Stimulated activated CD4-positive, alpha-beta T cell treated with anti-CD3 and anti-CD28 coated beads, Interleukin-15, amount 100 ng/mL, for 24 hours (primary cell): ENCODE measurements at regions not wholly inside any gene's neighbourhood (a gene's known extent, or its start where the extent isn't known, plus 50 kb on each side); places are given as distances from the start of the nearest gene placed in this dataset.

Source experiments
- DNase-seq: peaks from one replicate; pipeline ENCODE4 v3.0.0-alpha.2; 2020

DNA sequence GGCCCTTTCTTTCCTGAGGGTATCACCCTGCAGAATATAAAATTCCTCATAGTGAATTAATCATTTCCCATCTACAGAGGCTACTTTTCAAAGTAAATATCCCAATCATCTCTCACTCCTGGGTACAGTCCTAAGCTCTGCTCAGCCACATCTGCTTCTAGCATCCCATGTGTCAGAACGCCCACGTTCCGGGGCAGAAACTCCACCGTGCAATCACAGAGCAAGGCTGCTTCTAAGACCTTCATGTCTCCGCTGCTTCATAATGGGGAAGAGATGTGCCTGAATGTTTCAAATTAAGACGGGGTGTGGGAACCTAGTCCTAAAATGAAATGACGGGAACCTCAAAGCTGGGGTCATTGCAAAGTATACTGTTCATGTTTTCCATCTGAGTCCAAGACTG, 208.8 kb upstream of the GMDS start:
- DNase-seq = no peak

DNA sequence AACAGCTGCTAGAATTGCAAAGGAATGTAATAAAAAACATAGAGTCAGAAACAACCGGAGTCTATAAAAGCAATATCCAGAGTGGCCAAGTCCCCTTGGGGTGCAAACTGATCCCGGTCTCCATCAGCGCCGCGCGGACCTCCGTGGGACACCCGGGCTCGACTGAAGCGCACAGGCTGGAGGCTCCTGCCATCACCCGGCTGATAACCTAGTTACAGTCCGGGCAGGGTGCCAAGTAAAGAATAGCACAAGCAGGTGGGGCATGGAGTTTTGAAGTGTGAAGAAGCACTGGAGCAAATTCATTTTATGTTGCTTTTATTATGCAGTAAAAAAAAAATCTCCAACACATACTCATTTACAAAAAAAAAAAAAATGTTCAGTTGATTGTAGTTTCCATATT, 205.1 kb upstream of the GMDS start:
- DNase-seq = no peak

DNA sequence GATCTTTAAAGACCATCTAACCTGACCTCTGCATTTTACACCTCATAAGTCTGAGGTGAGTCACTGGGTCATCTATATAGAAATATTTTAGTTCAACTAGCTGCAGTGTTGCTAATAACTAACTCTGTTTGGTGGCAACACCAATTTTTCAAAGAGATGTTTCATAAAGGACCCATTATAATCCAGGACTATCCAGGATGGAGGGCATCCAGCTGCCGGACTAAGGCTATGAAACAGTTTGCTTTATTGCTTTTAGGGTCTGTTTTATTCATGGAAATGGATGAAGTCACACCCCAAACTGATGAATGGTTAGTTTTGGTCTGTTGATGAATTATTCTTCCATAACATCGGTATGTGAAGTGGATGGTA, 204.2 kb upstream of the GMDS start:
- no peak for DNase-seq

DNA sequence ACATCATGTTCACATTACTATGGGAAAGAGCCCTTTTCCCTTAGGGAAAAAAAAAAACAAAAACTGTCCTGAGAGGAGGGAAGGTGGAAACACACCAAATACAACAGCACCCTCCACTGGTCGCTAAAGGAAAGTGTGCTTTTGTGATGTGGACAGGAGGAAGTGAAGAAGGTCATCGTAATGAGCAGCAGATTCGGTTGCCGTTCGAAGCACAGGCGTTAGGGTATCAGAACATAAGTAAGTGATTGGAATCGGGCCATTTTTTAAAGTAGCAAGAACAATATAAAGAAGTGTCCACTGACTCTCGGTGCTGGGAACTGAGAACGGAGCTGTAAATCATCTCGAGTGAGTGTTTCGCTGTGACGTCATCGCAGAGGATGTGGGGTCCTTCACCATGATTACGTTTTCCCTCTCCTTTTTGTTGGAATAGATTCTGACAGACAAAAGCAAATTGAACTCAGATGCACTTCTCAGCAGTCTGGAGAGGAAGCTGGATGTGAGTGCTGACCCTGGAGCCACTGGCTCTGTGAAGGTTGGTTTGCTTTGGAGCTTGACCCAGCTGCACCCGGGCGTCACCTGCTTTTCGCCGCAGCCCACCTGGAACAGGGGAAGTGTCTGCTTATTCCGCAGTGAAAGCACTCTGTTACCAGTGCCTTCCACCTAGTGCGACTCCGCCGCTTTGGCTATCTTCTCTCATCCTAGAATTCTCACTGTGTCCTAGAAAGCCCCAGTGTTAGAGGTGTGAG, 203.6 kb upstream of the GMDS start:
- peak; percentile 21 for DNase-seq

DNA sequence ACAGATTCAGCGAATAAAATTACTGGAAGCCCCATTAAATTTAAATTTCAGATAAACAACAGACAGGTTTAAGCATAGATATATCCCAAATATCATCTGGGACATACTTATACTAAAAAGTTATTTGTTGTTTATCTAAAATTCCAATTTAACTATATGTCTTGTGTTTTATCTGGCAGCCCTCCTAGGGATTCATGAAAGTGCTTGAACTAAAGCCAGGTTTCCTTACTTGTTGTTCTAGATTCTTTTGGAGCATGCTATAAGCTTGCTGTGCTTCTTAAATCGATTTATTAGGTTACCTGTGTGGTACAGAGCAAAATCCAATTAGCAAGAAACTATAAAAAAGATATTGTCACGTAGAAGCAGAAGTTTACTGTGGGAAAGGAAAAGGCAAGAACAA, 202.5 kb upstream of the GMDS start:
- DNase-seq = no peak

DNA sequence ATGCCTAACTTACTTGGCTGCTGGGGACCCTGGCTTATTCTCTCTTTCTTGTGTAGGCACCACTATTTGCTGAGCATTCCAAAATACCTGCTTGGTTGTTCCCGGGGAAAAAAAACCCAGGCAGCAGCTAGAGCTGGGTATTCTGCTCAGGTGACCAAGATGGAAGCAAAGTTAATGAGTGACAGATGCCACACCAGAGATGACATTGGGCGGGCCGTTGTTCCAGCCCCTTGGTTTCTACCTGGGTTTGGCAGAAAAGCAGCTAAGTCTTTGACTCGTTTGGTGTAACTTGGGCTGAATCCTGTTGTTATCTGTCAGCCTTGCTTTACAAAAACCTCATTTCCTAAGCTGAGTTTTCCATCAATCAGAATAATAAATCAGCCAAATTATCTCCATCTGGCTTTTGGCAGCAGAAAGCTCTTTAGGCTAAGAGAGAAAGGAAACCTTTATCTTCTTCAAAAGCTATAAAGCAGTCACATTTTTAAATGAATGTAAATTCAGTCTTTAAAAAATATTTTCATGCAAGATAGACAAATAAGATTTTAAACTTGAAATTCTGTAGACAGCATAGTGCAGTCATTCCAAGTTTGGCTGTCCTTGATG, 202.0 kb upstream of the GMDS start:
- no peak for DNase-seq

DNA sequence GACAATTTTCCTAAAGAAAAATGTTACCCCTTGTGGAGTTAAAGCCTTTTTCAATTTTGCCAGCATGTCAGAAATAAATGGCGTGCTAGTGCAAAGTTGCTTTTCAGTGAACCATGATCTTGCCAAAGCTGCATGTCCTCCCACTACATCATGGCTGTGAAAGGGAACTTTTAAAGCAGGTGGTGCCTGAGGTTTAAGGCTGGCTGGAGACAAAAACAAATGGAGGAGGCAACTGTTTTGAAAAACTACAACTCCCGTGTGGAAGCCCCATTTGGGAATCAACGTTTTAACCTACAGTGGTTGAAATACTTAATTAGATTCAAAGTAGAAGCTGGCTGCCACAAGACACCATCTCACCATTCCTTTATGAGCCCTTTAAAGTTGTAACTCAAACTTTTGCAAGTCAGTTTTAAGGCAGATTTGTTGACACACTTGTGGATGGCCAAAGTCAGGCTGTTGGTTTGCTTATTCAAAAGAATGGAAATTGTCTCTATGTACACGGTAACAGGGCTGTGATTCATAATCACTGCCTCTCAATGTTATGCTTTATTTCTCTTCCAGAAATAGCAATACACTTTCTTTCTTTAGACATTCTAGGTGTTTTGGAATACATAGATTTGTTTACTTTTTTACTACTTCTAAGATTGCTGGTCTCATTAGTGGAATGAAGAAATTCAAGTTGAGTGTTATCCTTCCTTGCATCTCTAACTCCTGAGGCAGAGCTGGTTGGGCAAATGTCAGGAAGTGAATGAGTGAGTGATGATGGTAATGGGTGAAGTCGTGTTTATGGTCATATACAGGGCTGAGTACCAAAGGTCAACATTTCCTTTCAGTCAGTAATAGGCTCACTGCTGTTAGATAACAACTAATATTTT, 196.4 kb upstream of the GMDS start:
- DNase-seq = no peak

DNA sequence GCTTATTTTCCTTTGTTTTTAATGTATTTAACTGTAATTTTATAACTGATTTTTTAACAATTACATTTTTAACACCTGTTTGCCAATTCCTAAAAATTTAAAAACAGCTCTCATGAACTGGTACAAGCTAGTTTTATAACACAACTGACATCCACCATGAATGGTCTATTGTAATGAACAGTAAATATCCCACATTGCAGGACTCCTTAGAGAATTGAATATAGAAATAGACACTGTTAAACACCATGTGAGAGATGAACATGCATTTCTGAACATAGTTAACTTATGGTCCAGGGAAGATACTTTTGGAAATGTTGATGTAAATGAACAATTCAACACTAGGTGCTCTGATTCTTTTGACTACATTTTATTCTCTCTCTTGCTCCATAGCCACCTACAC, 195.1 kb upstream of the GMDS start:
- DNase-seq = no peak

DNA sequence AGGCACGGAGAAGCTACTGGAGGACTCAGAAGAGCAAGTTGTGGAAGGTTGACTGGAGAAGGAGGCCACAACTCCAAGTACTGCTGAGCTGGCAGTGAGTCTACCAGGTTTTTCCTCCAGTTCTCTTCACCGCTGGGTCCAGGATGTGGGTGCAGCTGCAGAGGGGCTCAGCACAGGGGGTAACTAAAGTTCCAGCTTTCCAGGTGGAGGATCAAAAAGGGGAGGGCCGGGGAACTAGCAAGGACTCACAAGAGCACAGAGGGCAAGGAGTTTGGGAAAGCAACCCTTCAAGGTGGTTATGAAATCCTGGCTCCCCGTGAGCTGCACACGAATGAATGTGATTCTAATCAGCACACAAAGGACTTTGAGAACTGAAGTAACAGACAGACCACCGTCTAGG, 194.2 kb upstream of the GMDS start:
- no peak for DNase-seq

DNA sequence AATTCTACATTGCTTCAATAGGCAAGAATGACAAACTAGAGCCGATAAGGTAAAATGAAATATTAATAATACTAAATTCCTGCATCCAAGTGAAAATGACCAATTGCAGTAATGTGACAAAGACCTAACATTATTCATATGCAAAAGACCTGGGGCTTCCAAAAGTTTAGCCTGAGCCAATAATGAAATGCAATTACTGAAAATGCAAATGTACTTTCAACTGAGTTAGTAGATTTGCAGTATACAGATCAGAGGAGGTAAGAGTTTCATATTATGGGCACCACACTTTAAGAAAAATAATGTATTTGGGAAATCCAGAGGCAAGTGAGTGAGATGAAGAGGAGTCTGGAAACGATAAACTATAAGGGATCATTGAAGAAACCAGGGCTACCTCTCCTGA, 193.7 kb upstream of the GMDS start:
- DNase-seq = no peak

DNA sequence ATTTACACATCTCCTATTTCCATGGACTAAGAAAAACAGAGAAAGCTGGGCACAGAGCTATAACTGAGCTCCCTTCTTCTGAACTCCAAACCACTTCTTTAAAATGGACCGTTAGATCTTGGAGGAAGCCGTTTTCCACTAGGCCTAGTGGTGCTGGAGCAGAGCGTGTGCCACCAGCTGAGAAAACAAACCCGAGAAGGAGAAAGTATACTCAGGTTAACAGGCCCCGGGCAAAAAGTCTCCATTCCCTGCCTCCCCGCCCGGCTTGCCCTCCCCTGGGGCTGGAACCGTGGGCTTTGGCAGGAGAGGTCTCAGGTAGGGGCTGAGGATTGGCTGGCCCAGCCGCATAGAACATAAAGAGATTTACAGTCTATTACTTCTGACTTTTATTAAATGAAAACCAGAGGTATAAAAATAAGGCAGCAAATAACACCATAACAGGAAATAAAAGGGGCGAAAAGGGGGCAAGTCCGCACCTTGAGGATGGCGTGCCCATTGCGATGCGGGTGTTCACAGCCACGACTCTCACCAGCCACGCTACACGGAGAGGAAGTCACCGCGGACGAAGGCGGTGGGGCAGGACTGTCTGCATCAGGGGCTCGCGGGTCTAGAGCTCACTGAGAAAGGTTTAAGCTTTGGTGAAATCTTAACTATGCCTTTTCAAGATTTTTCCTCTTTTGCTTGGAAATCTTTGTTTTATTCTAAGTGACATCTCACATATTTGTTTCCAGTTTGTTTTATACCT, 191.2 kb upstream of the GMDS start:
- DNase-seq = no peak

DNA sequence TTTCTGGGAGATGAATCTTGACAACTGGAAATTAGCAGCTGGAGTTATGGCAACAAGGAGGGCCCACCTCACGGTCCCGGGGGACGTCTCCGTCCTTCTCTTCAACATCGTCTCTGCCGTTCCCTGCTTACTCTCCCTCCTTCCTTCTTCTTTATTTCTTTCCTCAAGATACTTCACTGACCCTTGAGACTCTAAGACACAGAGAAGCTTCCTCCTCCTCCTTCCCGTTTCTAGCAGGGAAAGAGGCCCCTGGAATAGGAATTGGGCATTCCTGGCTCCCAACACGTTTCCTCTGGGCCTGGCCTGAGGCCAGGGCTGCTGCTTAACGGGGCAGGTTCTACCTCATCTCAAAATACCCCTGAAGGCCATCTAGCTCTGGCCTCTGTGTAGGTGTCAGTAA, 189.9 kb upstream of the GMDS start:
- no peak for DNase-seq

DNA sequence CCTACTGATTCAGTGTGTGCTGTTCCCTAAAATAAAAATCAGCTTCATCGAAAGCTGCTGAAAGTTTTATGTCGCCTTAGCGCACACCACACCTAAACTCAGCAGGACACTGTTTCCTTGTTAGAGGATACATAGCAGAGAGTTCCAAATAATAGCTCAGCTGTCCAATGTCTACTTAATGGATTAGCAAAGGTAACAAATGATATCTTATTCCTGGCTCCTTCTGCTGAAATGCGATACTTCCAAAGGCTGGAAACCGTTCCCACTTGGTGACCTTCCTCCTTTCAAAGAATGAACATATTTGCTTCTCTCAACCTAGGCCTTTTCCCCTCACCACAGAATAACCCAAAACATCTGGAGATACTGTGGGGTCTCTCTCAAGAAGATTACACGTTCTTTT, 189.5 kb upstream of the GMDS start:
- DNase-seq = no peak

DNA sequence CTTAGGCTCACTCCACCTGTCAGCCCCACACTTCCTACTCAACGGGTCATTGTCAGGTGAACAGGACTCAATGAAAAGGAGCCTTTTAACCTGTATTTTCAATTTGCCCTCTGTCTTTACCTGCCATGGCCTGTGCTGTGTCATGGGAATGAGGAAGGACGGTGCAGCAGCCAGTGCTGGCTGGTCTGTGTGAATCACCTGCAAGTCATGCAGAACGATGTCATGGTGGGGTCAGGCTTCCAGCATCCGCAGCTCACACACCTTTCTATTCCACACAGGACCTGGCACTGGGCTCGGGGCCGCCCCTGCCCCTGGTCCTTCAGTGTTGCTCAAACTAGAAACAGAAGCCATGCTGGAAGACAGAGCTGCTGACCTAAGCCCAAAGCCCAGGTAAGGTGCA, 188.7 kb upstream of the GMDS start:
- no peak for DNase-seq

DNA sequence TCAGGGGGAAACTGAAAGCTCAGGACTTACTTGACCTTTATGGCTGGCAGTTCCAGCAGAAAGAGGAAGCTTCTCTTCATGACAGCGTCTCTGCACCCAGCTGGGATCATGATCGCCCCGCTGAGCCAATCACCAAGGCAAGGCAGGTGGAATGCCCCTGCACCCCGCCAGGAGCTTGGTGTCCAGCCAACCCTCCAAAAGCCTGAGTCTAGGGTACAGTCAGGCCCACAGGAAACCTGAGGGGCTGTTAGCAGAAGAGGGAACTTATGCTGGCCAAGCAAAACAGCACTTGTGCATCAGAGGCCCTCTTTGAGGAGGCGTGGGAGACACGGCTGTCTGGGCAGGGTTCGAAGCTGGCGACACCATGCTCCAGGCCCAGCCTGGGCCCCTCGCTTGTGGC, 188.3 kb upstream of the GMDS start:
- no peak for DNase-seq

DNA sequence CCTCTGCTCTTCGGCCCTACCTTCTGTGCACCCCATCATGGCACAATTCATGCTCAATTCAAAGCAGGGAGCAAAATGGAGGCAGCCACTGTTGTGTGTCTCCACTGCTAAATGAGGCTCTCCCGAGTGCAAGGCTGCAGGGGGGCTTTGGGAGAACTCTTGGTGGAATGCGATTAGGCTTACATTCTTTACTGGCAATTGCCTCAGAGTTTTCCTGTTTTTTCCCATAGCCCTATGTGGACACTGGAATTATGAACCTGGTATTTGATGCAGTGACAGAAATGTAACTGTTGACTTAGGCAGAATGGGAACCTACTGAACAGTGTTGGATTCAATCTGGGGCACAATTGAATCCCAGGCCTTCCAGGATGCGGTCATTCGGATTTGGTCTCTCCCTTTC, 187.9 kb upstream of the GMDS start:
- DNase-seq = no peak

DNA sequence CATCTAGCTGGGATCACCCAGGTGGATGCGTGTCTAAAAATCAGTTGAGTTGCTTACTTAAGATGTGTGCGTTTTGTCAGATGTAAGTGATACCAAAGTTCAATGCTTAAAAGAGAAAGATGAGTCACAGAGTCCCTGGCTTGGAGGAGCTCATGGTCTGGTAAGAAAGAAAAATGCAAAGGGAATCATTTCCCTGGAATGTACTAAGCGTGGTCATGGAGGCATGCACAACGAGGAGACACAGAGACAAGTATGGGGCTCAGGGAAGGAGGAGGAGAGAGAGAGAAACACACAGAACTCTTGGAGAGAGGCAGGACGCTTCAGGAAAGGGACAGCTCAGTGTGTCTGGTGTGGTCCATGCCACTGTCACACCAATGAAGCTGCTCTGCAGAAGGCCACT, 186.9 kb upstream of the GMDS start:
- DNase-seq = no peak

DNA sequence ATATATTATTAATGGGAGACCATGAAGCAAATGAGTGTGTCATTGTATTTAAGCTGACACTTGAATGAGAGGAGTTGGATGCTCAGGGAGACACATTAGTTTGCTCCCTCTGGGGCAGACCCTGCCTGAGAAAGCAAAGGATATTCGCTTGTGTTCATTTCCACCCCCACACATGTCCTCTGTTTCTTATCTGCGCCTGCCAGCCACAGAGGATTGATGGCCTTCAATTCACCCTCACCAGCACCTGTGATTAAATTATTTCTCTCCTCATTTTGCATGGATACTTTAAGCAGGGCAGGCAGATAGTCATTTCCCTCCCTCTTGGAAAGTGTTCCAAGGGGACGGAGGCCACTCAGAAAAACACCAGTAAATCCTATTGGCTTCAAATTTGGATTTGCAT, 185.2 kb upstream of the GMDS start:
- DNase-seq = no peak

DNA sequence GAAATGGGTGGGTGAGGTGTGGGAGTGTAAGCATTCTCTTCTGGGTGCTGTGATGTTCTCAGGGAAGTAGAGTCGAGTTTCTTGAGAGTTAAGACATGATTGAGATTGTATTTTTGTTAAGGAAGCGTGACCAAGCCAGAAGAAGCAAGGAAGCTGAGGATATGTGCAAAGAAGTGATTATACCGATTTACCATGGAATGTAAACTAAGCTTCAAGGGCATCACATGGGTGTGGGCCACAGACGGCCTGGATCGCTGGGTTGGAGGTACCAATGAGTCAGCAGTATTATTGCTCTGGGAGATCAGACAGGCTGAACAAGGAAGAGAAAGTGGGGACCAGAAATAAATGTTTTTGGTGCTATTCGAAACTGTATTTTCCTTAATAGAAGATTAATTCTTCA, 184.1 kb upstream of the GMDS start:
- DNase-seq = no peak

DNA sequence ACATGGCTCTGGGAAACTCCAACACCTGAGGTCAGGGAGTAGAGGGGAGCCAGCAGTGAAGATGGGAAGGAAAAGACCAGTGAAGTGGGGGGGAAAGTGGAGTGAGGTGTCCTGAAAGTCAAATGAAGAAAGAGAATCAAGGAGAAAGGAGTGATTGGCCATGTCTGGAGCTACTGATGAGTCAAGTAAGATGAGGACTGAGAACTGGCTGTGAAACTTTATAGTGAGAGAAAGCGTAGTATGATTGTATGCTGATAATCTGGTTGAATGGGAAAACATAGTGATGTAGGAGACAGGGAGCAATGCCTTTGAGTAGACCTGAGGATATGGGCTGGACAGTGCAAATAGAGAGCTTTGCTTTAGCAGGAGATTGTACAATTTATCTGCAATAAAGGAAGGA, 183.6 kb upstream of the GMDS start:
- DNase-seq = no peak

DNA sequence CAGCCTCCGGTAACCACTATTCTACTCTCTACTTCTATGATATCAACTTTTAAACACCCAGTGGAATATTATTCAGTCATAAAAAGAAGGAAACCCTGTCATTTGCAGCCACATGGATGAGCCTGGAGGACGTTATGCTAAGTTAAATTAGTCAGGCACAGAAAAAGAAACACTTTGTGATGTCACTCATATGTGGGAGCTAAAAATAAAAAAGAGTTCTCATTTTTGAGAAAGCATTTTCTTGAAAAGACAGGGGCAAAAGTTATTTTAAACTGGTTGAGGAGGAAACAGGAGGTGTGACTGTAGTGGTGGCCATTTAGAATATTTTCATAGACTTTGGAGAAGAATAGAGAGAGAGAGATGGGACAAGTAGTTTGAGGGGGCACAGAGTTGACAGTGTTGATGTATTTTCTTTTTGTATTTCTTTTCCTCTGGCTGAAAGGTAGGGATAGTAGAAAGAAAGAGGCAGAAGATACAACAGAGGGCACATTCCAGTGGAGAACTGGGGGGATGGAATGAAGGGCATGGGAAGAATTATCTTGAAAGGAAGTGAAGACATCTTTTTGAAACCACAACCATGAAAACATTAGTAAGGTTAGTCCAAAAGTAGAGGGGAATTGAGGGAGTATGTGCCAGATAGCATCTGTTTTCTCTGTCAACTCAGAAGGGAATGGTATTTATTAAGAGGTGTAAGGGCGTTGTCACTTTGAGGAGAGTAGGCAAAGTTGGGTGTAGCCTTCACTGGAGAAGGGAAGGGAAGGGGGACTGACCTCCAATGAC, 181.3 kb upstream of the GMDS start:
- no peak for DNase-seq

DNA sequence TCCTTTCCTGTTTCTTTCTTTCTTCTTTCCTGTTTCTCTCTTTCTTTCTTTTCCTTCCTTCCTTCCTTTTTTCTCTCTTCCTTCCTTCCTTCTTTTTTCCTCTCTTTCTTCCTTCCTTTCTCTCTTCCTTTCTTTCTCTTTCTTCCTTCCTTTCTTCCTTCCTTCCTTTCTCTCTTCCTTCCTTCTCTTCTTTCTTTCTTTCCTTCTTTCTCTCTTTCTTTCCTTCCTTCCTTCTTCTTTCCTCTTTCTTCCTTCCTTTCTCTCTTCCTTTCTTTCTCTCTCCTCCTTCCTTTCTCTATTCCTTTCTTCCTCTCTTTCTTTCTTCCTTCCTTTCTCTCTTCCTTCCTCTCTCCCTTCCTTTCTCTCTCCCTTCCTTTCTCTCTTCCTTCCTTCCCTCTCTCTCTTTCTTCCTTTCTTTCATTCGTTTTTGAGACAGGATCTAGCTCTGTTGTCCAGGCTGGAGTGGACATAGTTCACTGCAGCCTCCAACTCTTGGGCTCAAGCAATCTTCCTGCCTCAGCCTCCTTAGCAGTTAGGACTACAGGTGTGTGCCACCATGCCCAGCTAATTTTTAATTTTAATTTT, 170.8 kb upstream of the GMDS start:
- DNase-seq = no peak
